ENCODE measurements at regions not wholly inside any gene's neighbourhood (a gene's known extent, or its start where the extent isn't known, plus 50 kb on each side); places are given as distances from the start of the nearest gene placed in this dataset.

GRCh38 chr12:5197131-5197530 lies 153.5 kb downstream of the KCNA5 start:
- no peak for TF ChIP-seq RAD21 (IDR thresholded peaks at IDR 0.05; ENCODE audit: low read length)
- no peak for TF ChIP-seq CTCF (IDR thresholded peaks at IDR 0.05)
